Fibroblast of lung (primary cell): ENCODE measurements at regions not wholly inside any gene's neighbourhood (a gene's known extent, or its start where the extent isn't known, plus 50 kb on each side); places are given as distances from the start of the nearest gene placed in this dataset.
"Not testable (repeated sequence)": the region's sequence is repeated elsewhere in the genome, so short reads cannot be mapped to it uniquely, and the experiment has no call there.

Experiments used
- EZH2 ChIP-seq: IDR thresholded peaks from 2 replicates; pipeline ENCODE4 v1.5.1; 2012; ENCODE audit warnings: low read length, control low read depth, mild to moderate bottlenecking; ENCODE audit errors: missing control alignments
- TF ChIP-seq, protein P1 (sequence below), 2 donors: IDR thresholded peaks in 1 of 2; conservative IDR thresholded peaks in 1 of 2; 1 replicate in 1 of 2; 2 replicates in 1 of 2; pipeline ENCODE4 v1.5.1; 2011 to 2012; ENCODE audit warnings: low read length in 2 of 2, control low read depth in 1 of 2, inconsistent platforms in 1 of 2, low read depth in 1 of 2, mild to moderate bottlenecking in 1 of 2

DNA sequence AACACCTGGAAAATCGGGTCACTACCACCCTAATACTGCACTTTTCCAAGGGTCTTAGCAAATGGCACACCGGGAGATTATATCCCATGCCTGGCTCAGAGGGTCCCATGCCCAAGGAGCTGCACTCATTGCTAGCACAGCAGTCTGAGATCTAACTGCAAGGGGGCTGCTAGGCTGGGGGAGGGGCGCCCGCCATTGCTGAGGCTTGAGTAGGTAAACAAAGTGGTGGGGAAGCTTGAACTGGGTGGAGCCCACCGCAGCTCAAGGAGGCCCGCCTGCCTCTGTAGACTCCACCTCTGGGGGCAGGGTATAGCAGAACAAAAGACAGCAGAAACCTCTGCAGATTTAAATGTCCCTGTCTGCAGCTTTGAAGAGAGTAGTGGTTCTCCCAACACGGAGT, 1047.0 kb upstream of the EDIL3 start:
- TF ChIP-seq, protein P1, sequence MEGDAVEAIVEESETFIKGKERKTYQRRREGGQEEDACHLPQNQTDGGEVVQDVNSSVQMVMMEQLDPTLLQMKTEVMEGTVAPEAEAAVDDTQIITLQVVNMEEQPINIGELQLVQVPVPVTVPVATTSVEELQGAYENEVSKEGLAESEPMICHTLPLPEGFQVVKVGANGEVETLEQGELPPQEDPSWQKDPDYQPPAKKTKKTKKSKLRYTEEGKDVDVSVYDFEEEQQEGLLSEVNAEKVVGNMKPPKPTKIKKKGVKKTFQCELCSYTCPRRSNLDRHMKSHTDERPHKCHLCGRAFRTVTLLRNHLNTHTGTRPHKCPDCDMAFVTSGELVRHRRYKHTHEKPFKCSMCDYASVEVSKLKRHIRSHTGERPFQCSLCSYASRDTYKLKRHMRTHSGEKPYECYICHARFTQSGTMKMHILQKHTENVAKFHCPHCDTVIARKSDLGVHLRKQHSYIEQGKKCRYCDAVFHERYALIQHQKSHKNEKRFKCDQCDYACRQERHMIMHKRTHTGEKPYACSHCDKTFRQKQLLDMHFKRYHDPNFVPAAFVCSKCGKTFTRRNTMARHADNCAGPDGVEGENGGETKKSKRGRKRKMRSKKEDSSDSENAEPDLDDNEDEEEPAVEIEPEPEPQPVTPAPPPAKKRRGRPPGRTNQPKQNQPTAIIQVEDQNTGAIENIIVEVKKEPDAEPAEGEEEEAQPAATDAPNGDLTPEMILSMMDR (conservative IDR thresholded peaks at IDR 0.05 in 1 of 2, IDR thresholded peaks at IDR 0.05 in 1 of 2; ENCODE audit: low read depth in 1 of 2, low read length in 2 of 2): not testable (repeated sequence)
- TF ChIP-seq EZH2: not testable (repeated sequence)
